DND-41 (cell line): ENCODE measurements at regions not wholly inside any gene's neighbourhood (a gene's known extent, or its start where the extent isn't known, plus 50 kb on each side); places are given as distances from the start of the nearest gene placed in this dataset.

ENCODE experiments used
- ATAC-seq: fragments of 200-7000 bp; cut with Tn5 transposase; 3 replicates; pipeline ENCODE4 v1.9.1; 2021; ENCODE audit warnings: low read depth; ENCODE audit not compliant: insufficient read depth
- DNase-seq: peaks from one replicate; pipeline ENCODE4 v3.0.0-alpha.2; 2020
- H2AFZ ChIP-seq: 2 replicates; pipeline ENCODE4 v1.6.0; 2012; ENCODE audit warnings: low read depth, low read length
- H3K27ac ChIP-seq: 2 replicates; pipeline ENCODE4 v1.5.1; 2012; ENCODE audit warnings: low read length, inconsistent platforms
- H3K27me3 ChIP-seq: fragments of 200-600 bp; sonication (generic); 2 replicates; pipeline ENCODE4 v1.6.0; 2012; ENCODE audit warnings: low read length, mild to moderate bottlenecking, inconsistent platforms; ENCODE audit not compliant: insufficient read depth, poor library complexity
- H3K36me3 ChIP-seq: 2 replicates; pipeline ENCODE4 v1.5.1; 2012; ENCODE audit warnings: low read length, inconsistent platforms; ENCODE audit not compliant: insufficient read depth
- H3K4me1 ChIP-seq: 2 replicates; pipeline ENCODE4 v1.5.1; 2012; ENCODE audit warnings: mild to moderate bottlenecking, low read length; ENCODE audit not compliant: insufficient read depth
- H3K4me2 ChIP-seq: 2 replicates; pipeline ENCODE4 v1.6.0; 2012; ENCODE audit warnings: mild to moderate bottlenecking, moderate library complexity, low read length, inconsistent platforms; ENCODE audit not compliant: insufficient read depth
- H3K4me3 ChIP-seq, 2 experiments: fragments of 200-600 bp in 1 of 2; shearing (Covaris generic) in 1 of 2; 2 replicates each; pipeline ENCODE4 v1.5.1; 2012 to 2016; ENCODE audit warnings: inconsistent platforms in 2 of 2, low read length in 2 of 2, mild to moderate bottlenecking in 2 of 2, low read depth in 1 of 2, moderate library complexity in 1 of 2
- H3K79me2 ChIP-seq: 2 replicates; pipeline ENCODE4 v1.6.0; 2012; ENCODE audit warnings: low read length, inconsistent platforms; ENCODE audit not compliant: insufficient read depth
- H3K9ac ChIP-seq: 2 replicates; pipeline ENCODE4 v1.6.0; 2012; ENCODE audit warnings: low read depth, mild to moderate bottlenecking, inconsistent platforms, low read length, moderate library complexity
- H3K9me3 ChIP-seq: 2 replicates; pipeline ENCODE4 v1.5.1; 2012; ENCODE audit warnings: low read length, moderate library complexity, mild to moderate bottlenecking, inconsistent platforms; ENCODE audit not compliant: insufficient read depth, severe bottlenecking
- H4K20me1 ChIP-seq: 2 replicates; pipeline ENCODE4 v1.6.0; 2012; ENCODE audit warnings: low read length; ENCODE audit not compliant: insufficient read depth
- EZH2 ChIP-seq: IDR thresholded peaks from 3 replicates; pipeline ENCODE4 v1.6.1; 2012; ENCODE audit warnings: borderline replicate concordance, low read depth, mild to moderate bottlenecking, moderate library complexity, low read length, inconsistent platforms; ENCODE audit not compliant: severe bottlenecking
- TF ChIP-seq, protein P1 (sequence below): IDR thresholded peaks from 2 replicates; pipeline ENCODE4 v1.5.1; 2012; ENCODE audit warnings: borderline replicate concordance, low read length, moderate library complexity, mild to moderate bottlenecking; ENCODE audit not compliant: poor library complexity, severe bottlenecking; ENCODE audit errors: extremely low read depth

DNA sequence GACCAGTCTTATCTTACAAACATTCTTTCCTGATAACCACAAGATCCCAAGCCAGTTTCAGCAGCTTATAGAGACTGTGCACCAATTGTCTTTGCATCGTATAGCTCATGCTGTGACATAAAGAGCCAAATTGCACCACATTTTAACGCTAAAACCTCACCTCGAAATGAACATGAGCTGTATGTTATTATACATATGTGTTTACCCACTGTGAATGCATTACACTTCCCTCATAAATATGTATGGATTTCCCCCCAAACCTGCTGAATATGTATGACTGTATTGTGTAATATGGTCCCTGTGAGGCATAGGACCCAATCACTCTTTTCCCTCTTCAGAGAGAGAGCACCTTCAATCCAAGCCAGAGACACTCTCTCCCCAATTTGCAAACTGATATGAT, 692.4 kb downstream of the NLGN4X start:
- Histone ChIP-seq H3K36me3 (no peaks in the 10 kb centered on the region), H3K9me3 (no peaks in the 10 kb centered on the region), H3K79me2 (no peaks in the 10 kb centered on the region), H3K9ac (no peak overlapping the region), H3K27ac (no peak overlapping the region), H3K4me2 (no peak overlapping the region), H3K4me1 (no peaks in the 10 kb centered on the region), H4K20me1 (no peaks in the 10 kb centered on the region), H3K4me3 (no peak overlapping the region), H3K27me3 (no peaks in the 10 kb centered on the region), H2AFZ (no peak overlapping the region)
- TF ChIP-seq, protein P1, sequence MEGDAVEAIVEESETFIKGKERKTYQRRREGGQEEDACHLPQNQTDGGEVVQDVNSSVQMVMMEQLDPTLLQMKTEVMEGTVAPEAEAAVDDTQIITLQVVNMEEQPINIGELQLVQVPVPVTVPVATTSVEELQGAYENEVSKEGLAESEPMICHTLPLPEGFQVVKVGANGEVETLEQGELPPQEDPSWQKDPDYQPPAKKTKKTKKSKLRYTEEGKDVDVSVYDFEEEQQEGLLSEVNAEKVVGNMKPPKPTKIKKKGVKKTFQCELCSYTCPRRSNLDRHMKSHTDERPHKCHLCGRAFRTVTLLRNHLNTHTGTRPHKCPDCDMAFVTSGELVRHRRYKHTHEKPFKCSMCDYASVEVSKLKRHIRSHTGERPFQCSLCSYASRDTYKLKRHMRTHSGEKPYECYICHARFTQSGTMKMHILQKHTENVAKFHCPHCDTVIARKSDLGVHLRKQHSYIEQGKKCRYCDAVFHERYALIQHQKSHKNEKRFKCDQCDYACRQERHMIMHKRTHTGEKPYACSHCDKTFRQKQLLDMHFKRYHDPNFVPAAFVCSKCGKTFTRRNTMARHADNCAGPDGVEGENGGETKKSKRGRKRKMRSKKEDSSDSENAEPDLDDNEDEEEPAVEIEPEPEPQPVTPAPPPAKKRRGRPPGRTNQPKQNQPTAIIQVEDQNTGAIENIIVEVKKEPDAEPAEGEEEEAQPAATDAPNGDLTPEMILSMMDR: no peak
- TF ChIP-seq EZH2: no peak
- DNase-seq (no peak), ATAC-seq (no peak)

DNA sequence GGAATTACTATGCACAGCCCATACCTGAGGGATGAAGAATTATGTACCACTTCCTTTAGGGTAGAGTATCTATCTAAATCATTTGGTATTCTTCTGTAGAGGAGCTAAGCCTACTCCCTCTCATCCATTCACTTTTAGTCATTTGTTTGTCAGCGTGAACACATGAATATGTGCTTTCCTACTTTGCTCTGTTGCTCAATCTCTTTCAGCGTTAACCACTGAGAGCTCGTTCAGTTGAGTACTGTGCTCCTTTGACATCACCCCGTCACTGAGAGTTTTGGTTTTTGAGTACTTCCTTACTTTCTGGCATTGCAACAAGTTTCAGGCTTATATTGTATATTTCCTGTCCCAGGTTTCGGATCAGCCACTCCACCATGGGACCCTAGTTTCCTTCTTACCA, 700.6 kb downstream of the NLGN4X start:
- no peak overlapping the region for H2AFZ ChIP-seq
- no peak for ATAC-seq

DNA sequence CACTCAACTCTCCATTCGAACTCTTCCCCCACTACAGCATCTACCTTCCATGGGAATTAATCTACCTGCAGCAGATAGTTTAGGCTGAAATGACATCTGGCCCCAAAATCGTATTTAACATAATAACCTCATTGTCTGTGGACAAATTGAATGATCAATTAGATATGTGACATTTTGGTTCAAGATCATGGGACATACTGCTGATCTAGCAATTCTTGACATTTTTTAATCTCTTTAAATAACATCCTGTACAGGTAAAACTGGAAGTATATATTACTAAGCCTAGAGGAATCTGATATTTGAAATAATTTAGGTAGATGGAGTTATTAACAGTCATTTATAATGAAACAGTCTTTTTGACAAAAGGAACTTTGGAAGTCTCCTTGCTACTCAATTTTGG, 702.5 kb downstream of the NLGN4X start:
- Histone ChIP-seq H2AFZ (no peak overlapping the region), H3K27me3 (no peaks in the 10 kb centered on the region), H3K4me3 (no peak overlapping the region), H3K9ac (no peak overlapping the region), H3K9me3 (no peaks in the 10 kb centered on the region), H3K4me2 (no peak overlapping the region), H3K79me2 (no peaks in the 10 kb centered on the region), H3K27ac (no peak overlapping the region), H3K4me1 (no peaks in the 10 kb centered on the region), H3K36me3 (no peaks in the 10 kb centered on the region), H4K20me1 (no peaks in the 10 kb centered on the region)
- TF ChIP-seq, protein P1: no peak
- TF ChIP-seq EZH2: no peak
- ATAC-seq (no peak), DNase-seq (no peak)

More for the DNA sequence above, 700.6 kb downstream of the NLGN4X start:
- TF ChIP-seq, protein P1: no peak
- no peak for TF ChIP-seq EZH2
- no peaks in the 10 kb centered on the region for H3K4me1 ChIP-seq
- H3K9me3 ChIP-seq: no peaks in the 10 kb centered on the region
- H3K27me3 ChIP-seq: no peaks in the 10 kb centered on the region
- H3K4me3 ChIP-seq: no peak overlapping the region
- H4K20me1 ChIP-seq: no peaks in the 10 kb centered on the region
- no peaks in the 10 kb centered on the region for H3K36me3 ChIP-seq
- no peak overlapping the region for H3K27ac ChIP-seq
- no peak overlapping the region for H3K4me2 ChIP-seq
- no peak for DNase-seq
- H3K9ac ChIP-seq: no peak overlapping the region
- H3K79me2 ChIP-seq: no peaks in the 10 kb centered on the region
